Stimulated activated CD4-positive, alpha-beta T cell treated with anti-CD3 and anti-CD28 coated beads, Interleukin-12 subunit alpha, Interleukin-12 subunit beta, amount 100 ng/mL, for 48 hours (primary cell): ENCODE measurements at regions not wholly inside any gene's neighbourhood (a gene's known extent, or its start where the extent isn't known, plus 50 kb on each side); places are given as distances from the start of the nearest gene placed in this dataset.

Source experiments
- DNase-seq, 3 donors: peaks; one replicate each; pipeline ENCODE4 v3.0.0-alpha.2; 2020; ENCODE audit warnings: low read depth in 2 of 3, low spot score in 1 of 3

- DNase-seq = no peak
These were observed 54.8 kb downstream of the NOG start for GRCh38 chr17:56648321-56648720.

DNA sequence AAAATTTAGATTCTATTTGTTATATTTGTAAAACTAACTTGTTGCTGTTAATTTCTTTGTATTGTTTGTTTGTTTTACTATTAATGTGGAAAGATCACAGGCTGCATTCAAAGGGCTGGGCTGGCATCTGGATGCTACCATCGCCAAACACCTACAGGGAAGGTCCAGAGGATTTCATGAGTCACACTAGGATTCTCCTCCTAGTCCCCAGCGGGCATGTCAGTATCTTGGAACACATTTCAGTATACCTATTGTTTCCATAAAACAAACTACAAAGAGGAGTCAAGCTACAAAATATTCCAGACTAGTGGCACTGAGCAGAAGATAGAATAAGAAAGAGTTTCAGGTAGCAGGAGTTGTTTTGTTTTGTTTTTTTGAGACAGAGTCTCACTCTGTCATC, 55.3 kb downstream of the NOG start:
- DNase-seq = no peak

- no peak for DNase-seq
These were observed 59.1 kb downstream of the NOG start for GRCh38 chr17:56652628-56653027.

- peak; percentile 47 to 57 (median 50) for DNase-seq
These were observed 60.4 kb downstream of the NOG start for GRCh38 chr17:56653877-56654276.

DNA sequence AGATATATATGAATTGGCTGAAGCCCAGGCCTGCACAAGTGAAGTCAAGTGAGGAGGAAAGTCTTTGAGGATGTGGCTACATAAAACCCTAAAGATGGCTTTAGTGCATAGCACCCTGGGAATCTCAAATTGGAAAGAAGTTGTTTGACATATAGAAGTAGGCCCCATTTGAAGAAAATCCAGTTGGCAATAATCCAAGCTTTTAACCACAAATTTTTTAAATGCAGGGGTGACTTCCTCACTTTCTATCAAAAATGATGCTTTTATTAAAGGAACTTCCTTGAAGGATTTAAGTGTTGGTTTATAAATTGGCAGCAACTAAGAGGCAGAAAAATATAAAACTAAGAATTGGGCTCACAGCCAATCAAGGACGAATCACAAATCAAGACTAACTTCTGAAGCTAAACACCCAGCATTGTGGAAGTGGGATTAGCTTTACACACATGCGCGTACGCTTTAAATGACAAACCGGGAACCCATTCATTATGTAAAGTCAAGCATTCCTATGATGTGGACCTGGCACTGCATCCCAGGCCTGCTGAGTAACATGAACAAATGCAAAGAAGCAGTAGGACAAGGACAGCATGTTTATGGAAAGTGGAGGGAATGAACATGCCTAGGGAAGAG, 63.3 kb downstream of the NOG start:
- DNase-seq = no peak

- no peak for DNase-seq
These were observed 65.1 kb downstream of the NOG start for GRCh38 chr17:56658648-56659047.

GRCh38 chr17:56659622-56660021, 66.1 kb downstream of the NOG start:
- DNase-seq = no peak

GRCh38 chr17:56661906-56662305, 68.4 kb downstream of the NOG start:
- no peak for DNase-seq

DNA sequence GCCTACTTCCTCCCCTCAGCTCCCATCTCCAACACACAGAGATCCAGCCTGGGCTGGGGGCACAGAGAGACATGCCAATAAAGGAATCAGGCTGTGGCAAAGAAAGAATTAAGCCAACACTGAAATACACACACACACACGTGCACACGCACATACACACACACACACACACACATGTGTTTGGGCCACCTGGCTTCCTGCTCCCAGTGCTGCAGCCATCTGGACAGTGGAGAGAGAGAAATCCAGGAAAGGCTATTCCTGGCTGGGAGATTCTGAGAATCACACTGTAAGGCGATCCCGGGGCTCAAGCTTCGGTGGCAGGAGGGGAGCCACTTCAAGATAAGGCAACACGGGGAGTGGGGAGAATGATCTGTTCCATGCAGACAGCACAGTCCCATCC, 72.4 kb downstream of the NOG start:
- no peak for DNase-seq

- DNase-seq = no peak
These were observed 74.5 kb downstream of the NOG start for GRCh38 chr17:56667925-56668458.

DNA sequence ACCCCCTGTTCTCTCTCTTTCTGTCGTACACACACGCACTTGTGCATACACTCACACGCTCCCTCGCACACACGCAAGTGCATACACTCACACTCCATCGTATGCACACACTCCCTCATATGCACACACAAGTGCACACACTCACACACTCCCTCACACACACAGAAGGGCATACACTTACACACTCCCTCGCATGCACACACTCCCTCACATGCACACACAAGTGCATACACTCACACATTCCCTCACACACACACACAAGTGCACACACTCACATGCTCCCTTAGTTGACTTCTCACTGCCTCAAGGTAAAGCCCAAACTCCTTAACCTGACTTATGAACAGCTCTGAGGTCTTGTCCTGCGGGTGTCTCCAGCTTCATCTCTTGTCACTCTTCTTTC, 78.7 kb downstream of the NOG start:
- no peak for DNase-seq

- DNase-seq = no peak
These were observed 81.0 kb downstream of the NOG start for GRCh38 chr17:56674401-56674925.

GRCh38 chr17:56675876-56676660, 82.6 kb downstream of the NOG start:
- no peak for DNase-seq

DNA sequence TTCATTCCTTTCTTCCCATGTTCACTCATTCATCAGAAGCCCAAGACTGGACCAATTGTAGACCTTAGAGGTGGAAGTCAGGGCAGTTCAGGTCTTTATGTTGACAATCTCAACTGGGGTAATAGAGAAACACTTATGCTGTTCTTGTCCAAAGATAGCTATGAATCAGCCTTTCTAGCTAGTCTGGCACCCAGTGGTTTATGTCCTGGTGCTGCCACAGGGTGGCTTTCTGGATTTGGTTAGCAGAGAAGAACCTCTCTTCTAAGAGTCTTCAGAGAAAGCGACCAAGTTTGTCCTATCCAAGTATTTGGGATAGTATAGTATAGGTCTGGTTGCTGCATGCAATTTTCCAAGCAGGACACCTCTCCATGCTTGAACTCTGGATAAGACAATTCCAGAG, 83.3 kb downstream of the NOG start:
- DNase-seq = no peak

GRCh38 chr17:56678249-56679114, 85.0 kb downstream of the NOG start:
- no peak for DNase-seq

DNA sequence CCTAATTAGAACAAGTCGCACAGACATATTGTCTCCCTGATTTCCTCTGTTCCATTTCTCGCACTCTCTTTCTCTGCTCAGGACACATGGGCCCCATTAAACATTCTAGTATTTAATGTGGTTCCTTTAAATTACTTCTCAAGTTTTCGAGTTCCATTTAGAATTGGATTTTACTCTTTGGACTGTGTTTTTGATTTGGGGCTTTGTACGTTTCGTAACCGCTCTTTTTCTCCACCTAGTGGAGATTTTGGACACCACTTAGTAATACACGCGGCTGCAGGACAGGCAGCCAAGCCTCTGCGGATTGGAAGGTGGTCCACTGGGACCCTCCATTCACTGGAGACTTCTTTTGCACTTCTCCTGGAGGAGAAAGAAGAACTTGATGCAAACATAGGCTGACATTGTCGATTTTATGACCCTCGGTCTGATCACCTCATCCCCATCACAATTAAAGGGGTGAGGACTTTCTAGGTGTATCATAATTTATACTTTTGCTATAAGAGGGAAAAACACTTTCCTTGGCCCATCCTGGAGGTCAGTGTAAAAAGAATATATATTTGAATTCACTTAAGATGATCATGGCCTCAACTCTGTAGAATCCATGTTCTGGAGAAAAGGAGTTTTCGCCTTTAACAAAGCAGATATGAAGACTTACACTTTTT, 85.7 kb downstream of the NOG start:
- no peak for DNase-seq

DNA sequence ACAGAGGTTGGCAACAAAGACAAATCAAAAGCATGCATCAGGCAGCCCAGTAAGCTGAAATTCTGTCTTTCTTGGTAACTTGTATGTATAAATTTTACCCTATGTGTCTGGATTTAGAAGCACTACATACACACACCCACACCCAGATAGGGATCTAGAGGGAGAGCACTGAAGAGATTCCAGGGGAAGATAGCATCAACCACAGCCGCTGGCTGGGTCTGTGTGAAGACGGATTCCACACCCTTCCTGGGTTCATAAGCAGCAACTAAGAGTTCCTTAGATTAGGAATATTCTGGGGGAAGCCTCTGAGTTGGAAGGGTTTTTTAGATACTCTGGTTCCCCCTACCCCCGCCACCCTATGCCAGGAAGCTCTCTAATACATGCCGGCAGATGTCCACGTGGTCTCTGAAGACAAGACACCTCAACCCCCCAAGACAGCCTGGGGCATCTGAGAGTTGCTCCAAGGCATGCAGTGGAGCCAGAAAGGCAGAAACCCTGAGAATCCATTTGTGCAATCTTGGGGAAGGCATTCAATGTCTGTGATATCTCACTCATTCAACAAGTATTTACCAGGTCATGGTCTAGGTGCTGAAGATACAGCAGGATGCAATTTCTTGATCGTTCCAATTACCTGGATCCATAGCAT, 86.4 kb downstream of the NOG start:
- no peak for DNase-seq

- DNase-seq = no peak
These were observed 87.2 kb downstream of the NOG start for GRCh38 chr17:56680676-56681075.

DNA sequence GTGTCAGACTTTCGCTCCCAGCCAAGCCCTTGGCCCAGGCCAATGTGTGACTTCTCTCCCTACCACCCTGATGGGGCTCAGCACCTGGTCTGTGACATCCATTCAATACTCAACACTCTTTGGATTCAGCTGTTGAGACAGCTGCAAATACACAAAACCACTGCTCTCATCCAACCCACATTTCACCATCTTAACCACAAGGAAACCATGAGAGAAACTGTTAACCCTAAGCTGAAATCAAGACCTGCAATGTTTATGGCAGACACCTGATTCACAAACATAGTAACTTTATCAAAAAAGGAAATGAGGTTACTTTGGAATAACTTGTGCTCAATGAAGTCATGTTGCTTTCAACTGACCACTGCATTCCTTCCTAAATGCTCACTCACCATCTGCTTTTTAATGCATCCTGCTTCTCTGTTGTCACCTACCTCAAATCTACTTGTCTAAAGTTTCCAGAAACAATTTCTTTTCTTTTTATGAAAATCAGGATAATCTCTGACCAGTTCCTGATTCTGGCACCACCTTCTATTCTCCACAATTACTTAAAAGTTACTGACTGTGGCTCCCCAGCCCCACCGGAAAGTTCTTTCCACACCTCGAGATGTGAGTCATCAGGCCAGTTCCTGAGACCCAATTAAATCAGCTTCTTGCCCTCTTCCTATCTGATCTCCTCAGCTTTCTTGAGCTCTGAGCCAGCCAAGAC, 88.2 kb downstream of the NOG start:
- no peak for DNase-seq

GRCh38 chr17:56688151-56688550, 94.7 kb downstream of the NOG start:
- DNase-seq = no peak
